ENCODE measurements at regions not wholly inside any gene's neighbourhood (a gene's known extent, or its start where the extent isn't known, plus 50 kb on each side); places are given as distances from the start of the nearest gene placed in this dataset.

- TF ChIP-seq CTCF (conservative IDR thresholded peaks at IDR 0.05; ENCODE audit: low read length) = no peak
- TF ChIP-seq EZH2phosphoT487 (IDR thresholded peaks at IDR 0.05; ENCODE audit: borderline replicate concordance) = no peak
These were observed 70.2 kb upstream of the CHD2 start for GRCh38 chr15:92829875-92830274.

Measured in Loucy (cell line).